Uterus (tissue), 2 donors: ENCODE measurements at regions not wholly inside any gene's neighbourhood (a gene's known extent, or its start where the extent isn't known, plus 50 kb on each side); places are given as distances from the start of the nearest gene placed in this dataset.

Experiments
- CTCF ChIP-seq, 4 experiments: fragments of 200-600 bp in 2 of 4; fragments of 450-650 bp in 2 of 4; sonication (generic) in 2 of 4; IDR thresholded peaks; one replicate each; pipeline ENCODE4 v1.5.1; 2016 to 2019; ENCODE audit warnings: antibody characterized with exemption in 4 of 4, mild to moderate bottlenecking in 2 of 4, moderate library complexity in 1 of 4
- POLR2A ChIP-seq, 2 donors: fragments of 450-650 bp; IDR thresholded peaks; one replicate each; pipeline ENCODE4 v1.6.1; 2016; ENCODE audit warnings: antibody characterized with exemption in 2 of 2, mild to moderate bottlenecking in 1 of 2, moderate library complexity in 1 of 2

DNA sequence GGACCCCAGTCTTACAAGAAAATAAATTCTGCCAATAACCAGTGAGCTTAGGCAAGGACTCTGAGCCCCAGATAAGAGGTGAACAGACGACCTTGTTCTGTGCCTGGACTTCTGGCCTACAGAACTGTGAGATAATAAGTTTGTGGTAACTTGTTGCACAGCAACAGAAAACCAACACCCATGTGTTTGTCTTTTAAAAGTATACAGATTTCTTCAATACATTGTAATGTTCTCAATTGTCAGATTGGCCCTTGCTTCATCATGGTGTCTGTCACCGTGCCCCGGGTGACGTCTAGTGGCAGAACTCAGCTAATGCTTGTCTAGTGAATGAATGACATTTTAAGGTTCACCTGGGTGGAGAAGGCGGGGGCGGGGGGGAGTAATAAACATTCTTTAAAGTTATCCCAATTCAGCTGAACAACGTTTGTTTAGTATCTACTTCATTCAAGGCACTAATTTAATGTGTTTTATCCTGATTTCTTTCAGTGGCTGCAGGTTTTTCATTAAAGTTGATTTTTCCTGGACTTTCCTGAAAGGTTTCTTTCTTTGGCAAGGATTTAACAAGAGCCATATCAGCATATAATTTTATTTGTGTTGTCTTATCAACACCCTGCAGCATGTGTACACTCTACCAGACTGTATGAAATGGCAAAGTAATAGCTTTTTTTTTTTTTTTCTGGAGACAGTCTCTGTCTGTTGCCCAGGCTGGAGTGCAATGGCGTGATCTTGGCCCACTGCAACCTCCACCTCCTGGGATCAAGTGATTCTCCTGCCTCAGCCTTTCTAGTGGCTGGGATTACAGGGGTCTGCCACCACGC lies 123.8 kb upstream of the DLX2 start:
- TF ChIP-seq POLR2A (IDR thresholded peaks at IDR 0.05) (no peak), CTCF (IDR thresholded peaks at IDR 0.05) (no peak)
